ENCODE measurements at regions not wholly inside any gene's neighbourhood (a gene's known extent, or its start where the extent isn't known, plus 50 kb on each side); places are given as distances from the start of the nearest gene placed in this dataset.
"Not testable (repeated sequence)": the region's sequence is repeated elsewhere in the genome, so short reads cannot be mapped to it uniquely, and the experiment has no call there.

- no peak for DNase-seq
Measured at GRCh38 chr10:6868036-6868725, 288.1 kb upstream of the PRKCQ start.

- no peak for DNase-seq
Measured at GRCh38 chr10:6866757-6867156, 286.7 kb upstream of the PRKCQ start.

DNA sequence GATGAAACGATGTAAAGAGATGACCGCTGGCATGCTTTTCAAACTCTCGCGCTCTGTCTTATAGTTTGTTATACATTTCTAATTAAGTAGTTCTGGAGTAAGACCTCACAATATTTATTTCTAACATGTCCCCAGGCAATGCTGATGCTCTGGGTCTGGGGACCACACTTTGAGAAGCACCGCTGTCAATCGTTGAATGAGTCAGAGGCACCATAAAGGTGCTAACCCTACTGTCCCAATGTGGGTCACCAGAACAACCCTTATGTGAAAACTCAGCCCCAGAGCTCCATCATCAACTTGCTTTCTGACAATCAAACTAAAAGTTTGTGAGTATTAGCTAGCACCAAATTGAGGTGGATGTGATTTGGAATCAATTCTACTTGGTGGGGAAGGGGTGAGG, 284.1 kb upstream of the PRKCQ start:
- DNase-seq: no peak

DNA sequence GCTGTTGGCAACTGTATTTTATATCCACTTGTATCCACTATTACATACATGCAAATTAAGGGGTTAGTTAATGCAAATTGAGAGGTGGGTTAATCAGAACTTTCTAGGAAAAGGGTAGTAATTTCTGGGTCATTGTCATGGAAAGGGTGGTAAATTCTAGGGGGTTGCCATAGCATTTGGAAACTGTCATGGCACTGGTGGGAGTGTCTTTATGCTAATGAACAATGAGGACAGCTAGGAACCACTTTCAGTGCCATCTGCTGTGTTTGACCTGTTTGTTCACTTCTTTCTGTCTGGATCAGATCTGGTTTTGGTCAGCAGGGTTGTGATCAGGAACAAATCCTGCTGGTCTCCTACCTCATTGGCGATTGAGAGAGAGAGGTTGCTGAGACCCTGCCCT, 283.3 kb upstream of the PRKCQ start:
- DNase-seq: no peak

DNA sequence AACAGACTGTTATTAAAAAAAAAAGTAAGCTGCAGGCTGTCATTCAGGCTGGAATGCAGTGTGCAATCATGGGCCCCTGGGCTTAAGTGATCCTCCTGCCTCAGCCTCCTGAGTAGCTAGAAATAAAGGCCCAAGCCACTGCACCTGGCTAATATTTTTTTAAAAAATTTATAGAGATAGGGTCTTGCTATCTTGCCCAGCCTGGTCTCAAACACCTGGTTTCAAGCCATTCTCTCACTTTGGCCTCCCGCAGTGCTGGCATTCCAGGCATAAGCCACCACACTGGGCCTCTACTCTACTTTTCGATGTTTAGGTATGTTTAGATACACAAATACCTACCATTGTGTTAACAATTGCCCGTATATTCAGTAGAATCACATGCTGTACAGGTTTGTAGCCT, 270.4 kb upstream of the PRKCQ start:
- no peak for DNase-seq

- no peak for DNase-seq
Measured at GRCh38 chr10:6847561-6847960, 267.5 kb upstream of the PRKCQ start.

GRCh38 chr10:6843894-6844650, 264.0 kb upstream of the PRKCQ start:
- peak; percentile 15 for DNase-seq

DNA sequence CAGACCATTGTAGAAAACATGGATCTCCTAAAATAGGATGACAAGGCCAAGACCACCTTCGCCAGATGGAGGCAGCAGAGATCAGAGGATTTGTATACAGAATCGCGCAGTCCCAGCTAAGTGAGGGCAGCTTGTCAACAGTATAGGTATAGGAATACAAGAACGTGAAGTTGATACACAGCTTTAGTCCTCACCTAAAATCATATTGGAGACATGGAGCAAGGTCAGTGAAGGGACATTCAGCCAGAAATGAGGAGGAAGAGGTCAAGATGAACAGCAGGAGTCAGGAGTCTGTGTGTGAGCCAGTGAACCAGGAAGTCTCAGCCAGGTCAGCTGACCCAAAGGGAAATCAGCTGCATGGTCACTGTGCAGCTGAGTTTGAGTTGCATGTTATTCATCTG, 263.4 kb upstream of the PRKCQ start:
- peak; percentile 50 for DNase-seq

- no peak for DNase-seq
Measured at GRCh38 chr10:6842722-6843121, 262.6 kb upstream of the PRKCQ start.

DNA sequence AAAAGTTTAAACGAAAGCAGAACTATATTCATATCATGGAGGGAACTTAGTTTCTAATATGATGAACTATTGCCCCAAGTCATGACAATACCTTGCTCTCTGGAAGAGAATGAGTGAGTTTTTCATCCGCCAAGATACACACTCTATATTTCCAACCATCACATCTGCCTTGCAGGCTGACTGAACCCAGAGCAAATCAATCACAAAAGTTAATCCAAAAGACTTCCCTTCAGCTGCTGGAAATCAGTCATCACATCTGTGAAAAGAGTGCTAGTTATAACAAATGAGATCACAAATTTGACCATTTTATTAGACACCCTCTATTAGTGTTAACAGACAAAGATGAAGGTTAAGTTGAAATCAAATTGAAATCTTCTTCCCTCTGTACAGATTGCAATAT, 261.7 kb upstream of the PRKCQ start:
- DNase-seq: no peak

- peak; percentile 5 for DNase-seq
Measured at GRCh38 chr10:6840766-6841165, 260.7 kb upstream of the PRKCQ start.

DNA sequence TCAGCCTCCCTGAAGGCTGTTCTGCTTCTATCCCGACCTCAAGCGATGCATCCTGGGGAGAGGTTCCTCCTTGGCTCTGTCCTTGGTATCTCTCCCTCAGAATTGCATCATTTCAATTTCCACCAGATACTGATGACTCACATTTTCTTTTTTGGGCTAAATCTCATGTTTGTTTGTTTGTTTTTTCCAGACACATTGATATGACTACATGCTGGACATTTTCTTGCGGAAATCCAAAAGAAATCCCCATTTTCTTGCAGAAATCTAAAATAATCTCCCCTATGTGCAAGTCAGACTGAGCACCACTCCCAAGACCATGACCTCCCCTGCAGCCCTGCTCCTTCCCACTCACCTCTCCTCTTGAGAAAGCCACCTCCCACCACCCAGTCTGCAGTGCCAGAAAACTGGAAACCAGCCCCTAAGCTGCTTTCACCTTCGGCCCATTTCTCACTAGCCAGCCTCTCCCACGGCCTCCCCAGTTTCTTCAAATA, 260.2 kb upstream of the PRKCQ start:
- DNase-seq: no peak

GRCh38 chr10:6838118-6838517, 258.0 kb upstream of the PRKCQ start:
- DNase-seq: peak; percentile 42

- no peak for DNase-seq
Measured at GRCh38 chr10:6833458-6834011, 253.5 kb upstream of the PRKCQ start.

- DNase-seq: not testable (repeated sequence)
Measured at GRCh38 chr10:6830981-6831380, 250.9 kb upstream of the PRKCQ start.

- not testable (repeated sequence) for DNase-seq
Measured at GRCh38 chr10:6824793-6825192, 244.7 kb upstream of the PRKCQ start.

- no peak for DNase-seq
Measured at GRCh38 chr10:6823770-6824169, 243.7 kb upstream of the PRKCQ start.

DNA sequence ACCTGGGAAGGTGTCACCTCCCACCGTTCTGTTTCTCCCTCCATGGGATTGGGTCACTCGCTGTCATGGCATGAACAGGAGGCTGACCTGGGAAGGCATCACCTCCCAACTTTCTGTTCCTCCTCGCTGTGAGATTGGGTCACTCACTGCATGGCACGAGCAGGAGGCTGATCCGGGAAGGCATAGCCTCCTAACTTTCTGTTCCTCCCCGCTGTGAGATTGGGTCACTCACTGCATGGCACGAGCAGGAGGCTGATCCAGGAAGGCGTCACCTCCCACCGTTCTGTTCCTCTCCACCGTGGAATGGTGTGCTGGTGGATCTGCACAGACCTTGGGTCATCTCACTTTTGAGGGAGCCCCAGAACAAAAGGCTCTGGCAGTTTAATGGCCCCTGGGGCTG, 239.2 kb upstream of the PRKCQ start:
- DNase-seq: no peak

DNA sequence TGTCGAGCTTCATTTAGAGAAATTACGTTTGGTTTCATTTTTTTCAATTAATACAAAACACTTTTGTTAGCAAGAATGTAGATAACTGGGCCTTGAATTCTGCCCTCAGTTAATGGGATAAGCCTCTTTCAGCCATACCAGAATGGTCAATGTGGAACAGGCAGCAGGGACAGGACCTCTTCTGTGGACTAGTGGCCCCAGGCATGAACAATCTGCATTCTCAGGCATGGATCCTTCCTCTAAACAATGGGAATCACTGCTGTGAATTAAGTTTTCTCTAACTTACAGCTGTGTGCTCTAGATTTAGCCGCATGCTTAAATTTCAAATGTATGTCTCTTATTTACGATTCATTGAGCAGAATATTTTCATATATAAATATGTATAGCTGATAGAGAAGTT, 237.7 kb upstream of the PRKCQ start:
- DNase-seq: no peak

DNA sequence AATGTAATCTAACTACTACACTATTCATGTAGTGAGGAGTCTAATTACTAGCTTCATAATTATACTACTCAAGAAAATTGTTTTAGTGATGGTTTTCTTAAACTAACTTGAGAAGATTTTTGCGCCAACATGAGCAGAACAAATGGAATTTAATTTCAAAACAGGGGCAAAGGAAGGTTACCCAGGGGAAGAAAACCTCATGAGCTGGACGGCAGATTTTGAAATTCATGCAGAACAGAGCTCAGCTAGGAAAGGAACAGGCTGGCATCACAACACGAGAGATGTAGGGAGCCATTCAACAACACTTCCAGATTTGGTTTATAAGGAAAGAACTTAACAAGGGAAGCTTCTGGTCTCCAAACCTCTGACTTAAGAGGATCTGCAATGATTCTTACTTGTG, 235.3 kb upstream of the PRKCQ start:
- DNase-seq: no peak

DNA sequence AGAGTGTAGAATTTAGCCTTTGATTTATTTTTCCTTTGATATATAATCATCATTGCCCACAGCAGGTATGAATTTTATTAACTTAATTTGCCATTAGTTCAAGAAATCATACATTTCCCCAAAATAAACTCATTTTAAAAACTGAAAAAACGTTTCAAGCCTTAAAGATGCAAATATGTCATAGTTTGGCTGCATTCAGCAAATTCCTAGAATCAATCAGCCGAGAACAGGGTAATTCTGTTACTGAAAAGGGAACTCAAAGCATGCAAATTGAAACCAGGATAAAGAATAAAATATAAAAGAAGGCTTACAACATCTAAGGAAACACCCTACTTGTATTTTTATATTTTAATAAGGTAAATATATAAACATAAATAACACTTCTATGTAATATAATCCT, 233.8 kb upstream of the PRKCQ start:
- DNase-seq: no peak

DNA sequence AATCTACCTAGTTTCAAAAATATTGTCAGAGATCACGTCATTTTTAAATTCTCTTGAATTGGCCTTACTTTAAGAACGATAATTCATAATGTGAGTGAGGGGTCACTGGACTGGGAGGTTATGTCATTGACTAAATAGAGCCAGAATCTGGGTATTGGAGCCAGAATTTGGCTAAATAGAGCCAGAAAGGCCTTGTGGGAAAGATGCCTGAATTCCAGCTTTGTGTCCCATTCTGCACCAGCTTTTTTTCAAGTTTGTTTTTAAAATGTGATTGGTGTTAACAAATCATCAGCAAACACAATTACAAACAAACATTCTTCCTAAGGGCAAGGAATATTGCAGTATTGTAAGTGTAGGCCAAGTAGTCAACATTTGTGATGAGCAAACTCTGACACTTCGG, 233.2 kb upstream of the PRKCQ start:
- DNase-seq: no peak

DNA sequence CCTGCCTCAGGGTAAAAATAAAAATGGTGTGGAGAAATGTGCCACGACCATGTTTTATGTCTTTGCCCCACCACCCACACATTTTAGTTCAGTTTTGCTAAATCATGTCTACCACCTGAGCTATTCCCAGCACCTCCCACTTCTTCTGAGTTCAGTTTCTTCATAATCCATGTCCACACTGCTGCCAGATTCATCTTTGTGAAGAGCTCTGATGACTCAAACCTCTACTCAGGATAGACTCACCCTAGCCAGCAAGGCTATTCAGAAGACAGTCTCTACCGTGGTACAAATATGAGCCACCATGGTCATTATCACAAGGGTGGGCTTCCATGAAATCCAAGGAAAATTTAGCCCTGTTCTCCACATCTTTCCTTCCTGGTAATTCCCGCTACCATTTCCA, 231.1 kb upstream of the PRKCQ start:
- DNase-seq: no peak

DNA sequence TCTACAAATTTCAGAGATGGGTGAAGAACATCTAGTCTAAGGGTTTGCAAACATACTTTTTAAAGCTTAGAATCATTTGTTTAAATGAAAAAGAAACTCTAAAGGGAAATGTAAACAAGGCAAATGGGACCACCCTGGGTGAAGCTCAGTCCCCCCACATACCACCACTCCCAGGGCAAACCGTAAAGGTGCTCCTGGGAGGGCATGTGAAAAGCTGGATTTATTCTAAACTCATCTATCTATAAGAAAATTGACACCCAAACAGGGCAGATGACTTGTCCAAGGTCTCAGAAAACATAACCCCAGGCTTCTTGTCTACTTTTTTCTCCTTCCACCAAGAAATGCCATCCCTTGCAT, 223.3 kb upstream of the PRKCQ start:
- DNase-seq: no peak

Measured in hematopoietic multipotent progenitor cell treated with erythropoietin and hydrocortisone succinate and interleukin-3 and kit ligand, for 6 days (in vitro differentiated cells).